Testis (tissue), 2 donors: ENCODE measurements at regions not wholly inside any gene's neighbourhood (a gene's known extent, or its start where the extent isn't known, plus 50 kb on each side); places are given as distances from the start of the nearest gene placed in this dataset.

Experiments used
- CTCF ChIP-seq, 3 experiments: fragments of 450-650 bp in 2 of 3; fragments of 200-600 bp in 1 of 3; sonication (generic) in 1 of 3; IDR thresholded peaks; one replicate each; pipeline ENCODE4 v1.5.1; 2016 to 2019; ENCODE audit warnings: antibody characterized with exemption in 3 of 3, mild to moderate bottlenecking in 2 of 3, moderate library complexity in 1 of 3
- POLR2A ChIP-seq: fragments of 450-650 bp; IDR thresholded peaks from one replicate; pipeline ENCODE4 v1.6.1; 2017; ENCODE audit warnings: antibody characterized with exemption, mild to moderate bottlenecking, moderate library complexity

DNA sequence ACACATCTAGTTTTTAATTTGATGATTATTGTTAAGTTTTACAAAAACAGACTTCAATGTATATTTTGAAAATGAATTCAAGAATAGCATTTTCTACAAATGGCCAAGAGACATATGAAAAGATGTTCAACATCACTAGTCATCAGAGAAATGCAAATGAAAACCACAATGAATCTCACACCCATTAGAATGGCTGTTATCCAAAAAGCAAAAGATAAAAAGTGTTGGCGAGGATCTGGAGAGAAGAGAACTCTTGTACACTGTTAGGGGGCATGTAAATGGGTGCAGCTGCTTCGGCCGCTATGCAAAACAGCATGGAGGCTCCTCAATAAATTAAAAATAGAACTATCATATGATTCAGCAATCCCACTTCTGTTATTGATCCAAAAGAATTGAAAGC lies 185.8 kb upstream of the CCN2 start:
- no peak for TF ChIP-seq CTCF (IDR thresholded peaks at IDR 0.05)
- TF ChIP-seq POLR2A, result no peak
